SU-DHL-6 (cell line): ENCODE measurements at regions not wholly inside any gene's neighbourhood (a gene's known extent, or its start where the extent isn't known, plus 50 kb on each side); places are given as distances from the start of the nearest gene placed in this dataset.

Source experiments
- EZH2phosphoT487 ChIP-seq: fragments of 200-600 bp; sonication (generic), shearing (Covaris generic); conservative IDR thresholded peaks from 2 replicates; pipeline ENCODE4 v1.6.1; 2018; ENCODE audit warnings: mild to moderate bottlenecking, antibody characterized with exemption, low read length, moderate library complexity, mixed read lengths
- TF ChIP-seq, protein P1 (sequence below): fragments of 200-600 bp; sonication (generic); IDR thresholded peaks from one replicate; pipeline ENCODE4 v1.5.1; 2017; ENCODE audit warnings: antibody characterized with exemption, mild to moderate bottlenecking, low read length, moderate library complexity; ENCODE audit not compliant: insufficient read depth, poor library complexity, severe bottlenecking

DNA sequence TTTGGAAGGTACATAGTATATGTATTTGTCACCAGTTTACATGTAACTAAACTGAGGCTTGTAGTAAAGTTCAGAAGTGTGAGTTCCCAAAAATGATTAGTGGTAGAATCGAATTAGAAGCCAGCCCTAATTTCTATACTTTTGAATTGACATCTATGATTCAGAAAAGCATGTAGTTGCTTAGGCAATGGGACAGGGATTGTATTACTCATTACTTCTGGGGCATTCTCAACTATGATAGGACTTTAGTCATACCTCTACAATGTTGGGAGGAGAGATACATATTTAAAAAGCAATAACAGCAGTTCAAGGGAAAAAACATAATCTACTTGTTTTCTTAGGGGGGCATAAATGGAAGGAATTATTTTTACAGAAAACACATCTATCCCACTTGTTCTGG lies 277.9 kb upstream of the E2F7 start:
- TF ChIP-seq, protein P1, sequence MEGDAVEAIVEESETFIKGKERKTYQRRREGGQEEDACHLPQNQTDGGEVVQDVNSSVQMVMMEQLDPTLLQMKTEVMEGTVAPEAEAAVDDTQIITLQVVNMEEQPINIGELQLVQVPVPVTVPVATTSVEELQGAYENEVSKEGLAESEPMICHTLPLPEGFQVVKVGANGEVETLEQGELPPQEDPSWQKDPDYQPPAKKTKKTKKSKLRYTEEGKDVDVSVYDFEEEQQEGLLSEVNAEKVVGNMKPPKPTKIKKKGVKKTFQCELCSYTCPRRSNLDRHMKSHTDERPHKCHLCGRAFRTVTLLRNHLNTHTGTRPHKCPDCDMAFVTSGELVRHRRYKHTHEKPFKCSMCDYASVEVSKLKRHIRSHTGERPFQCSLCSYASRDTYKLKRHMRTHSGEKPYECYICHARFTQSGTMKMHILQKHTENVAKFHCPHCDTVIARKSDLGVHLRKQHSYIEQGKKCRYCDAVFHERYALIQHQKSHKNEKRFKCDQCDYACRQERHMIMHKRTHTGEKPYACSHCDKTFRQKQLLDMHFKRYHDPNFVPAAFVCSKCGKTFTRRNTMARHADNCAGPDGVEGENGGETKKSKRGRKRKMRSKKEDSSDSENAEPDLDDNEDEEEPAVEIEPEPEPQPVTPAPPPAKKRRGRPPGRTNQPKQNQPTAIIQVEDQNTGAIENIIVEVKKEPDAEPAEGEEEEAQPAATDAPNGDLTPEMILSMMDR, result no peak
- TF ChIP-seq EZH2phosphoT487, result no peak
